Cerebellar nuclear complex (tissue), 1 donor: ENCODE measurements at regions not wholly inside any gene's neighbourhood (a gene's known extent, or its start where the extent isn't known, plus 50 kb on each side); places are given as distances from the start of the nearest gene placed in this dataset.
"Not testable (repeated sequence)": the region's sequence is repeated elsewhere in the genome, so short reads cannot be mapped to it uniquely, and the experiment has no call there.

Experiments used
- DNase-seq, 2 experiments: peaks; one replicate each; lab custom pipeline; 2025; lab: John Stamatoyannopoulos, UW

- DNase-seq = no peak
Measured at GRCh38 chr5:44942524-44943001, 133.8 kb downstream of the MRPS30 start.

GRCh38 chr5:44943647-44944046, 134.9 kb downstream of the MRPS30 start:
- no peak for DNase-seq

GRCh38 chr5:44945743-44946142, 137.0 kb downstream of the MRPS30 start:
- no peak for DNase-seq

GRCh38 chr5:44949687-44950086, 140.9 kb downstream of the MRPS30 start:
- DNase-seq = no peak

- no peak for DNase-seq
Measured at GRCh38 chr5:44951371-44951770, 142.6 kb downstream of the MRPS30 start.

- no peak for DNase-seq
Measured at GRCh38 chr5:44952376-44952775, 143.6 kb downstream of the MRPS30 start.

GRCh38 chr5:44953078-44953477, 144.3 kb downstream of the MRPS30 start:
- DNase-seq = no peak

- DNase-seq = not testable (repeated sequence)
Measured at GRCh38 chr5:44958943-44959454, 150.3 kb downstream of the MRPS30 start.

- DNase-seq = no peak
Measured at GRCh38 chr5:44969825-44970224, 161.1 kb downstream of the MRPS30 start.

GRCh38 chr5:44970963-44971362, 162.2 kb downstream of the MRPS30 start:
- DNase-seq = not testable (repeated sequence)

GRCh38 chr5:44974813-44975212, 166.1 kb downstream of the MRPS30 start:
- DNase-seq = no peak

- DNase-seq = no peak
Measured at GRCh38 chr5:44981708-44982107, 173.0 kb downstream of the MRPS30 start.

GRCh38 chr5:44983006-44983405, 174.3 kb downstream of the MRPS30 start:
- DNase-seq = no peak

- no peak for DNase-seq
Measured at GRCh38 chr5:44987026-44987425, 178.3 kb downstream of the MRPS30 start.

GRCh38 chr5:44991693-44992092, 182.9 kb downstream of the MRPS30 start:
- no peak for DNase-seq

- DNase-seq = no peak
Measured at GRCh38 chr5:44993286-44993685, 184.5 kb downstream of the MRPS30 start.

- no peak for DNase-seq
Measured at GRCh38 chr5:44997506-44997905, 188.8 kb downstream of the MRPS30 start.

- DNase-seq = not testable (repeated sequence)
Measured at GRCh38 chr5:45007102-45007501, 198.4 kb downstream of the MRPS30 start.

- no peak for DNase-seq
Measured at GRCh38 chr5:45017568-45017967, 208.8 kb downstream of the MRPS30 start.

- DNase-seq = no peak
Measured at GRCh38 chr5:45029553-45029952, 220.8 kb downstream of the MRPS30 start.

GRCh38 chr5:45035991-45036390, 227.2 kb downstream of the MRPS30 start:
- DNase-seq = no peak

- no peak for DNase-seq
Measured at GRCh38 chr5:45037927-45038326, 229.2 kb downstream of the MRPS30 start.

GRCh38 chr5:45038366-45038987, 229.7 kb downstream of the MRPS30 start:
- DNase-seq = peak in 1 of 2 experiments; percentile 12

GRCh38 chr5:45042283-45042682, 233.5 kb downstream of the MRPS30 start:
- DNase-seq = no peak
